ENCODE measurements at regions not wholly inside any gene's neighbourhood (a gene's known extent, or its start where the extent isn't known, plus 50 kb on each side); places are given as distances from the start of the nearest gene placed in this dataset.
"Not testable (repeated sequence)": the region's sequence is repeated elsewhere in the genome, so short reads cannot be mapped to it uniquely, and the experiment has no call there.

DNA sequence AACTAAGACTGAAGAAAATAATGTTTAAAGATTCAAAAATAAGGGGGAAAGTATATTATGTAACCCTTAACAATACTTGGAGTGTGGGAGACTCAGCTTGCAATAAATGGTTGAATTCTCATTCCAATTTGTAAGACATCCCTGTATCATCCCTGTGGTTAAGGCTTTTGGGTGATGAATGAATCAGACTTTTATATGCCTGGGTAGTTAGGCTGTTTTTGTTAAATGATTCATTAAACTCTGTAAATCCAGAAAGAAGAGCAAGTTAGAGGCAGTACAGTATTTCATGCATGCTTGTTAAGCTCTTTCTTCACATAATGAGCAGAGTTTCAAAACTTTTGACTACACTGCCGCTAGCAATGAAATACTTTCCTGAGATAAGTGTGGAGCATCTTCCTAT lies 948.8 kb downstream of the SOCS6 start:
- no peaks in the 10 kb centered on the region for H3K9me3 ChIP-seq
- no peak for DNase-seq
- TF ChIP-seq, protein P1, sequence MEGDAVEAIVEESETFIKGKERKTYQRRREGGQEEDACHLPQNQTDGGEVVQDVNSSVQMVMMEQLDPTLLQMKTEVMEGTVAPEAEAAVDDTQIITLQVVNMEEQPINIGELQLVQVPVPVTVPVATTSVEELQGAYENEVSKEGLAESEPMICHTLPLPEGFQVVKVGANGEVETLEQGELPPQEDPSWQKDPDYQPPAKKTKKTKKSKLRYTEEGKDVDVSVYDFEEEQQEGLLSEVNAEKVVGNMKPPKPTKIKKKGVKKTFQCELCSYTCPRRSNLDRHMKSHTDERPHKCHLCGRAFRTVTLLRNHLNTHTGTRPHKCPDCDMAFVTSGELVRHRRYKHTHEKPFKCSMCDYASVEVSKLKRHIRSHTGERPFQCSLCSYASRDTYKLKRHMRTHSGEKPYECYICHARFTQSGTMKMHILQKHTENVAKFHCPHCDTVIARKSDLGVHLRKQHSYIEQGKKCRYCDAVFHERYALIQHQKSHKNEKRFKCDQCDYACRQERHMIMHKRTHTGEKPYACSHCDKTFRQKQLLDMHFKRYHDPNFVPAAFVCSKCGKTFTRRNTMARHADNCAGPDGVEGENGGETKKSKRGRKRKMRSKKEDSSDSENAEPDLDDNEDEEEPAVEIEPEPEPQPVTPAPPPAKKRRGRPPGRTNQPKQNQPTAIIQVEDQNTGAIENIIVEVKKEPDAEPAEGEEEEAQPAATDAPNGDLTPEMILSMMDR (IDR thresholded peaks at IDR 0.05): no peak

DNA sequence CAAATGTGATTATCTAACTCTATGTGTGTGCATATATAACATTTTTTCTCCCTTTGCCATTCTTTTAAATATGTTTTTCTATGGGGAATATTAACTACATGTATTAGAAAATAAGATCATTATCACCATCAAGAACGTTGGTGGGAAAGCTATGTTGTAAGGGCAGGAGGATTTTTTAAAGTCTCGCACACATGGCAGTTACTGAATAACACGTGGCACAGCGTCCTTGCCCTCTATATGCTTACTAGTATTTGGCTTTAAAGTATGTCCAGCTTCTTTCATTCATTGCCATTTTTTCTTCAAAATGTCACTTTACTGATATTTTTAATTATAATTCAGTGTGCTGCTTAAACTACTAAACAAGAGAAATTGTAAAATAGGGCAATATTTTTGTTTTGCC lies 944.3 kb downstream of the SOCS6 start:
- Histone ChIP-seq H3K4me1 (no peaks in the 10 kb centered on the region), H3K27me3 (no peaks in the 10 kb centered on the region), H3K9me3 (no peaks in the 10 kb centered on the region), H3K36me3 (no peaks in the 10 kb centered on the region), H3K27ac (no peak overlapping the region), H3K4me3 (no peak overlapping the region)
- TF ChIP-seq, protein P1 (IDR thresholded peaks at IDR 0.05): no peak
- intact Hi-C loops (cut with DNase I; ENCODE audit: low total_unique reads): no loop called here
- no peak for DNase-seq

More for the DNA sequence above, 948.8 kb downstream of the SOCS6 start:
- Histone ChIP-seq H3K27me3 (no peaks in the 10 kb centered on the region), H3K4me1 (no peaks in the 10 kb centered on the region), H3K4me3 (no peak overlapping the region), H3K27ac (no peak overlapping the region), H3K36me3 (no peaks in the 10 kb centered on the region)
- intact Hi-C loops (cut with DNase I; ENCODE audit: low total_unique reads): no loop called here

DNA sequence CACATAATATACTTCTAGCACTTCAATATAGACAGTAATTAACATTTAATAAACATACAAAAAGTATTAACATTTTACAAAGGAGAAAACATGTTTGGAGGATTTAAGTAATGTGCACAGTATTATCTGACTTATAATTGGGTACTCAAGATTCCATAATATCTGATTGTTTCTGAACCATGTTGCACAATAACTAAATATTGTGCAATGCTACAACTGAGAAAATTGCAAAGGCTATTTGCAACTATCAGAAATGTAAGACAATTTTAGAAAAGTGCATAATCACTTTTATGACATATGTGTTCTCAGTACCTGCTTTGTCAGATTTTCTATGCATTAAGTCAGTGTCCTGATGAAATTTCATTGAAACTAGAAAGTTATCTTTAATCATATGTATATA lies 934.6 kb downstream of the SOCS6 start:
- no peaks in the 10 kb centered on the region for H3K9me3 ChIP-seq
- no peaks in the 10 kb centered on the region for H3K27me3 ChIP-seq
- DNase-seq: no peak
- no peaks in the 10 kb centered on the region for H3K4me1 ChIP-seq
- no peaks in the 10 kb centered on the region for H3K36me3 ChIP-seq
- no peak overlapping the region for H3K4me3 ChIP-seq
- no peak overlapping the region for H3K27ac ChIP-seq
- intact Hi-C loops (cut with DNase I; ENCODE audit: low total_unique reads): no loop called here
- TF ChIP-seq, protein P1 (IDR thresholded peaks at IDR 0.05): no peak

- no peak overlapping the region for H3K4me3 ChIP-seq
- no peak overlapping the region for H3K27ac ChIP-seq
- no peaks in the 10 kb centered on the region for H3K9me3 ChIP-seq
- TF ChIP-seq, protein P1 (IDR thresholded peaks at IDR 0.05): no peak
- no peaks in the 10 kb centered on the region for H3K27me3 ChIP-seq
- H3K36me3 ChIP-seq: no peaks in the 10 kb centered on the region
- intact Hi-C loops (cut with DNase I; ENCODE audit: low total_unique reads): no loop called here
- no peak for DNase-seq
- H3K4me1 ChIP-seq: no peaks in the 10 kb centered on the region
These were observed 932.6 kb downstream of the SOCS6 start for GRCh38 chr18:71221405-71221804.

DNA sequence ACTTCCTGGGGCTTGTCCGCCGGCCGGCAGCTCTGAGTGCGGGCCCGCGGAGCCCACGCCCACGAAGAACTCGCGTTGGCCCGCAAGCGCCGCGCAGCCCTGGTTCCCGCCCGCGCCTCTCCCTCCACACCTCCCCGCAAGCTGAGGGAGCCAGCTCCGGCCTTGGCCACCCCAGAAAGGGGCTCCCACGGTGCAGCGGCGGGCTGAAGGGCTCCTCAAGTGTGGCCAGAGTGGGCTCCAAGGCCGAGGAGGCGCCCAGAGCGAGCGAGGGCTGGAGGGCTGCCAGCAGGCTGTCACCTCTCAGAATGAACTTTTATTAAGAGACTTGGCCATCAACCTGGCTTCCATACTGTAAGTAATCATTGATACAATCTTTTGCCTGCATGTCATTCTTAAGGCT lies 923.9 kb downstream of the SOCS6 start:
- H3K27ac ChIP-seq; H3K36me3 ChIP-seq; H3K27me3 ChIP-seq; intact Hi-C loops (cut with DNase I; ENCODE audit: low total_unique reads); H3K4me3 ChIP-seq; H3K9me3 ChIP-seq; H3K4me1 ChIP-seq; DNase-seq: not testable (repeated sequence)

- TF ChIP-seq, protein P1 (IDR thresholded peaks at IDR 0.05): no peak
- no peak overlapping the region for H3K4me3 ChIP-seq
- intact Hi-C loops (cut with DNase I; ENCODE audit: low total_unique reads): no loop called here
- no peaks in the 10 kb centered on the region for H3K36me3 ChIP-seq
- no peak overlapping the region for H3K27ac ChIP-seq
- no peaks in the 10 kb centered on the region for H3K4me1 ChIP-seq
- H3K27me3 ChIP-seq: no peaks in the 10 kb centered on the region
- no peak for DNase-seq
- no peaks in the 10 kb centered on the region for H3K9me3 ChIP-seq
These were observed 923.4 kb downstream of the SOCS6 start for GRCh38 chr18:71212222-71212621.

All from tibial artery (tissue), 4 donors.